NCI-H1417 (cell line): ENCODE measurements at regions not wholly inside any gene's neighbourhood (a gene's known extent, or its start where the extent isn't known, plus 50 kb on each side); places are given as distances from the start of the nearest gene placed in this dataset.
A peak's percentile ranks its signal among the peaks of the same experiment; 100 is the strongest.
"Not testable (repeated sequence)": the region's sequence is repeated elsewhere in the genome, so short reads cannot be mapped to it uniquely, and the experiment has no call there.

Experiments used
- DNase-seq, 3 experiments: peaks; one replicate each; lab custom pipeline; 2025; lab: John Stamatoyannopoulos, UW

GRCh38 chr7:52260046-52260665 lies 775.3 kb upstream of the POM121L12 start:
- peak in 1 of 3 experiments; percentile 7 for DNase-seq

- DNase-seq = no peak
These were observed 777.5 kb upstream of the POM121L12 start for GRCh38 chr7:52257890-52258289.

GRCh38 chr7:52254396-52255010 lies 780.9 kb upstream of the POM121L12 start:
- DNase-seq = no peak

- DNase-seq = peak in 1 of 3 experiments; percentile 9
These were observed 781.5 kb upstream of the POM121L12 start for GRCh38 chr7:52253953-52254352.

- no peak for DNase-seq
These were observed 785.7 kb upstream of the POM121L12 start for GRCh38 chr7:52249741-52250140.

GRCh38 chr7:52247518-52247917 lies 787.9 kb upstream of the POM121L12 start:
- DNase-seq = no peak

GRCh38 chr7:52243685-52244084 lies 791.7 kb upstream of the POM121L12 start:
- no peak for DNase-seq

GRCh38 chr7:52233248-52233647 lies 802.2 kb upstream of the POM121L12 start:
- DNase-seq = no peak

GRCh38 chr7:52211930-52212329 lies 823.5 kb upstream of the POM121L12 start:
- DNase-seq = no peak

GRCh38 chr7:52209614-52210013 lies 825.8 kb upstream of the POM121L12 start:
- DNase-seq = no peak

- DNase-seq = no peak
These were observed 838.2 kb upstream of the POM121L12 start for GRCh38 chr7:52197221-52197620.

- no peak for DNase-seq
These were observed 839.8 kb upstream of the POM121L12 start for GRCh38 chr7:52195664-52196063.

- DNase-seq = no peak
These were observed 846.2 kb upstream of the POM121L12 start for GRCh38 chr7:52189153-52189778.

GRCh38 chr7:52184006-52184703 lies 851.3 kb upstream of the POM121L12 start:
- DNase-seq = no peak

GRCh38 chr7:52179934-52180333 lies 855.5 kb upstream of the POM121L12 start:
- DNase-seq = no peak

GRCh38 chr7:52168085-52168484 lies 851.5 kb upstream of the COBL start:
- no peak for DNase-seq

- DNase-seq = no peak
These were observed 846.7 kb upstream of the COBL start for GRCh38 chr7:52163311-52163710.

GRCh38 chr7:52161483-52161882 lies 844.9 kb upstream of the COBL start:
- no peak for DNase-seq

- DNase-seq = not testable (repeated sequence)
These were observed 842.8 kb upstream of the COBL start for GRCh38 chr7:52159421-52159820.

- DNase-seq = no peak
These were observed 837.8 kb upstream of the COBL start for GRCh38 chr7:52154382-52154781.

- DNase-seq = no peak
These were observed 835.0 kb upstream of the COBL start for GRCh38 chr7:52151559-52151958.

GRCh38 chr7:52150952-52151351 lies 834.3 kb upstream of the COBL start:
- DNase-seq = no peak
